ENCODE measurements at regions not wholly inside any gene's neighbourhood (a gene's known extent, or its start where the extent isn't known, plus 50 kb on each side); places are given as distances from the start of the nearest gene placed in this dataset.

DNA sequence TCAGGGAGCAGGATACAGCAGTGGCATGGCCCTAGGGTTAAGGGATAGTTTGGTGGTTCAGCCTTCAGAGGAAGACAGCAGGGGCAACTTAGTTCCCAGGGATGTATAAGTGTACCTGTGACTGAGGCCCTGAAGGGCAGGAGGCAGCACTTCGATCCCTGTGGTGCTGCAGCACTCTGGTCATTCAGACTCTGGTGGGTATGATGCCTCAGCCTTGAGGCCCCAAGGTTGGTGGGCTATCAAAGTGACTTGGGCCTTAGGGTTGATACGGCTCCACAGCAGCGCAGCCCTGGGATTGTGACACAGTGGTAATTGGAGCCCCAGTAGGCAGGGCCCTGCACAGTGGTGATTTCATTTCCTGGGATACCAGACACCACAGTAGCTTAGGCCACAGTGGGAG, 1703.1 kb downstream of the PCDH7 start:
- H3K9me3 ChIP-seq (ENCODE audit: insufficient read depth, low read length), result no peaks in the 10 kb centered on the region
- TF ChIP-seq SUZ12 (IDR thresholded peaks at IDR 0.05; ENCODE audit: extremely low read depth, insufficient read depth, insufficient read length), result no peak
- no peak for TF ChIP-seq ZNF274 (IDR thresholded peaks at IDR 0.05; ENCODE audit: low read depth, low read length)
- no peak for TF ChIP-seq YY1 (IDR thresholded peaks at IDR 0.05; ENCODE audit: insufficient read depth, insufficient read length)
- H3K4me3 ChIP-seq (ENCODE audit: insufficient read length, low read depth), result no peak overlapping the region
- no peaks in the 10 kb centered on the region for H3K27me3 ChIP-seq (ENCODE audit: insufficient read depth, insufficient read length)
- H3K4me1 ChIP-seq (ENCODE audit: insufficient read depth, insufficient read length), result no peaks in the 10 kb centered on the region
- no peaks in the 10 kb centered on the region for H3K36me3 ChIP-seq (ENCODE audit: insufficient read depth, insufficient read length, low read length)
- no peak overlapping the region for H3K9ac ChIP-seq (ENCODE audit: insufficient read length, low read depth)
- DNase-seq (ENCODE audit: low read depth, low spot score), result no peak

DNA sequence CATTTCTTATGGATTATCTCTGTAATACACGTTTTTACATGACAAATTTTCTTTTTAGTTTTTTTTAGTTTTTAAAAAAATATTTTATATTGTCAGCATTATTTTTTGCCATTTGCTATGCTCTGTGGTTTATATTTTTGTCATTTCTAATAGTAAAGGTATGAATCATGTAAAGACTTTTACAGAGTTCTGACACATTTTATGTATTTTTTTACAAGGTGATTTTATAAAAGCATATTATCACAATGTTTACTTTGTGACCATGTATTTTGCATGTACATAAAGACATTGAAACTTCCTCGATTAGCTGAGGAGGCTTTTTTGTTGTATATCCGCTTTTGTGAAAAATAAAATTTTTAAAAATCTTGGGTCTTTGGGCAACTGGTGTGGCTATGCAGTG, 1705.1 kb downstream of the PCDH7 start:
- DNase-seq (ENCODE audit: low read depth, low spot score), result no peak
- no peak overlapping the region for H3K4me3 ChIP-seq (ENCODE audit: insufficient read length, low read depth)
- H3K4me1 ChIP-seq (ENCODE audit: insufficient read depth, insufficient read length), result no peaks in the 10 kb centered on the region
- no peaks in the 10 kb centered on the region for H3K27me3 ChIP-seq (ENCODE audit: insufficient read depth, insufficient read length)
- TF ChIP-seq SUZ12 (IDR thresholded peaks at IDR 0.05; ENCODE audit: extremely low read depth, insufficient read depth, insufficient read length) (no peak), ZNF274 (IDR thresholded peaks at IDR 0.05; ENCODE audit: low read depth, low read length) (no peak), YY1 (IDR thresholded peaks at IDR 0.05; ENCODE audit: insufficient read depth, insufficient read length) (no peak)
- no peaks in the 10 kb centered on the region for H3K36me3 ChIP-seq (ENCODE audit: insufficient read depth, insufficient read length, low read length)
- H3K9ac ChIP-seq (ENCODE audit: insufficient read length, low read depth), result no peak overlapping the region
- no peaks in the 10 kb centered on the region for H3K9me3 ChIP-seq (ENCODE audit: insufficient read depth, low read length)

DNA sequence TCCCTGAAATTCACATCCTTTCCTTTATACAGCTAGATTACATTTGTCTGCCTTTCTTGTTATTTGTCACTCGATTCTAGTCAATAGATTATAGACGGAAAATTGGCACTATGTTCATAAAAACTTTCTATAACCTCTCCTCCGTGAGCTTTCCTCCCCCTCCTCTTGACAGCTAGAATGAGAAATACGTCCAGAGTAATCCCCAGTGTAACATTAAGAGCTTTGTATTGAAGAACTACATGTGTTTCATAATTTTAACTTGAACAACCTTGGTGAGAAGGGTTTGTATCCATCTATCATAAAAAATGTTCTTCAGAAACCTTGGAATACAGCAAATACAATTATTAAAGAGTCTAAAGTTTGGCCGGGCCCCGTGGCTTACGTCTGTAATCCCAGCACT, 1707.4 kb downstream of the PCDH7 start:
- H3K27me3 ChIP-seq (ENCODE audit: insufficient read depth, insufficient read length), result no peaks in the 10 kb centered on the region
- H3K9me3 ChIP-seq (ENCODE audit: insufficient read depth, low read length), result no peaks in the 10 kb centered on the region; the same call in 1 of the 2 replicates
- no peak for DNase-seq (ENCODE audit: low read depth, low spot score)
- H3K36me3 ChIP-seq (ENCODE audit: insufficient read depth, insufficient read length, low read length), result no peaks in the 10 kb centered on the region
- no peak overlapping the region for H3K4me3 ChIP-seq (ENCODE audit: insufficient read length, low read depth)
- no peaks in the 10 kb centered on the region for H3K4me1 ChIP-seq (ENCODE audit: insufficient read depth, insufficient read length)
- TF ChIP-seq YY1 (IDR thresholded peaks at IDR 0.05; ENCODE audit: insufficient read depth, insufficient read length) (no peak), SUZ12 (IDR thresholded peaks at IDR 0.05; ENCODE audit: extremely low read depth, insufficient read depth, insufficient read length) (no peak), ZNF274 (IDR thresholded peaks at IDR 0.05; ENCODE audit: low read depth, low read length) (no peak)
- no peak overlapping the region for H3K9ac ChIP-seq (ENCODE audit: insufficient read length, low read depth)

- H3K9me3 ChIP-seq (ENCODE audit: insufficient read depth, low read length), result no peaks in the 10 kb centered on the region; the same call in 1 of the 2 replicates
- TF ChIP-seq YY1 (IDR thresholded peaks at IDR 0.05; ENCODE audit: insufficient read depth, insufficient read length), result no peak
- TF ChIP-seq SUZ12 (IDR thresholded peaks at IDR 0.05; ENCODE audit: extremely low read depth, insufficient read depth, insufficient read length), result no peak
- no peaks in the 10 kb centered on the region for H3K27me3 ChIP-seq (ENCODE audit: insufficient read depth, insufficient read length)
- no peak overlapping the region for H3K4me3 ChIP-seq (ENCODE audit: insufficient read length, low read depth)
- no peak overlapping the region for H3K9ac ChIP-seq (ENCODE audit: insufficient read length, low read depth)
- no peaks in the 10 kb centered on the region for H3K4me1 ChIP-seq (ENCODE audit: insufficient read depth, insufficient read length)
- no peak for DNase-seq (ENCODE audit: low read depth, low spot score)
- no peaks in the 10 kb centered on the region for H3K36me3 ChIP-seq (ENCODE audit: insufficient read depth, insufficient read length, low read length)
These were observed 1709.0 kb downstream of the PCDH7 start for GRCh38 chr4:32429151-32429550.

DNA sequence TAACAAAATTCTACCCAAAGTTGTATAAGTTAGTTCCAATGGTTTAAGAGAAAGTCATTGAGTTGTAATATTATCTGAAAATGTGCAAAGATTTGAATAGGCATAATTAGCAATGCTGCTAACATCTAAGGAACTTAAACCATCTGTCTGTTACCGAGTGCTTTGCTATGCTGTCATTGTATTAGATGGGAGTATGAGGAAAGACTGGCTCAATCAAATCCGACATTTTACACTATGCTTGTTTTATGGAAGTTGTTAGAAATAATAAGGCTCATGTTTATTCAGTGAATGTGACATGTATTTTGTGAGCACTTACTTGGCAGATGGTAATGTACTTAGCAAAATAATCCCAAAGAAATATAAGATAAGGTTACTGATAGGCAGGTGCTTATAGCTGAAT, 1715.1 kb downstream of the PCDH7 start:
- no peak overlapping the region for H3K4me3 ChIP-seq (ENCODE audit: insufficient read length, low read depth)

GRCh38 chr4:32436816-32437215, 1716.6 kb downstream of the PCDH7 start:
- Histone ChIP-seq H3K36me3 (ENCODE audit: insufficient read depth, insufficient read length, low read length) (no peaks in the 10 kb centered on the region), H3K4me1 (ENCODE audit: insufficient read depth, insufficient read length) (no peaks in the 10 kb centered on the region), H3K27me3 (ENCODE audit: insufficient read depth, insufficient read length) (no peaks in the 10 kb centered on the region), H3K9me3 (ENCODE audit: insufficient read depth, low read length) (no peaks in the 10 kb centered on the region; the same call in 1 of the 2 replicates), H3K9ac (ENCODE audit: insufficient read length, low read depth) (no peak overlapping the region), H3K4me3 (ENCODE audit: insufficient read length, low read depth) (no peak overlapping the region)
- DNase-seq (ENCODE audit: low read depth, low spot score), result no peak
- TF ChIP-seq YY1 (IDR thresholded peaks at IDR 0.05; ENCODE audit: insufficient read depth, insufficient read length), result no peak
- no peak for TF ChIP-seq SUZ12 (IDR thresholded peaks at IDR 0.05; ENCODE audit: extremely low read depth, insufficient read depth, insufficient read length)
- TF ChIP-seq ZNF274 (IDR thresholded peaks at IDR 0.05; ENCODE audit: low read depth, low read length), result no peak

More for the DNA sequence above, 1715.1 kb downstream of the PCDH7 start:
- no peak for DNase-seq (ENCODE audit: low read depth, low spot score)
- H3K36me3 ChIP-seq (ENCODE audit: insufficient read depth, insufficient read length, low read length), result no peaks in the 10 kb centered on the region
- H3K27me3 ChIP-seq (ENCODE audit: insufficient read depth, insufficient read length), result no peaks in the 10 kb centered on the region
- H3K9me3 ChIP-seq (ENCODE audit: insufficient read depth, low read length), result no peaks in the 10 kb centered on the region; the same call in 1 of the 2 replicates
- no peak overlapping the region for H3K9ac ChIP-seq (ENCODE audit: insufficient read length, low read depth)
- no peak for TF ChIP-seq YY1 (IDR thresholded peaks at IDR 0.05; ENCODE audit: insufficient read depth, insufficient read length)
- TF ChIP-seq ZNF274 (IDR thresholded peaks at IDR 0.05; ENCODE audit: low read depth, low read length), result no peak
- no peak for TF ChIP-seq SUZ12 (IDR thresholded peaks at IDR 0.05; ENCODE audit: extremely low read depth, insufficient read depth, insufficient read length)
- no peaks in the 10 kb centered on the region for H3K4me1 ChIP-seq (ENCODE audit: insufficient read depth, insufficient read length)

GRCh38 chr4:32440391-32440790, 1720.2 kb downstream of the PCDH7 start:
- Histone ChIP-seq H3K36me3 (ENCODE audit: insufficient read depth, insufficient read length, low read length) (no peaks in the 10 kb centered on the region), H3K27me3 (ENCODE audit: insufficient read depth, insufficient read length) (no peaks in the 10 kb centered on the region), H3K4me3 (ENCODE audit: insufficient read length, low read depth) (no peak overlapping the region), H3K9me3 (ENCODE audit: insufficient read depth, low read length) (no peaks in the 10 kb centered on the region), H3K9ac (ENCODE audit: insufficient read length, low read depth) (no peak overlapping the region), H3K4me1 (ENCODE audit: insufficient read depth, insufficient read length) (no peaks in the 10 kb centered on the region)
- TF ChIP-seq SUZ12 (IDR thresholded peaks at IDR 0.05; ENCODE audit: extremely low read depth, insufficient read depth, insufficient read length) (no peak), ZNF274 (IDR thresholded peaks at IDR 0.05; ENCODE audit: low read depth, low read length) (no peak), YY1 (IDR thresholded peaks at IDR 0.05; ENCODE audit: insufficient read depth, insufficient read length) (no peak)
- DNase-seq (ENCODE audit: low read depth, low spot score), result no peak

All from NT2/D1 (cell line).